ENCODE measurements at regions not wholly inside any gene's neighbourhood (a gene's known extent, or its start where the extent isn't known, plus 50 kb on each side); places are given as distances from the start of the nearest gene placed in this dataset.
"Not testable (repeated sequence)": the region's sequence is repeated elsewhere in the genome, so short reads cannot be mapped to it uniquely, and the experiment has no call there.

GRCh38 chr2:94594019-94594836 is 277.0 kb upstream of the TEKT4 start:
- WGBS (ENCODE audit: insufficient coverage), result 91% methylated on average over 7 of the region's 12 CpGs
- H3K4me1 ChIP-seq (ENCODE audit: control extremely low read depth in 1 of 4, control insufficient read depth in 4 of 4, insufficient read depth in 4 of 4, low read length in 3 of 4); H3K4me3 ChIP-seq (ENCODE audit: control insufficient read depth in 1 of 7, extremely low read depth in 1 of 7, insufficient read depth in 4 of 7, low read depth in 2 of 7, low read length in 6 of 7); H3K36me3 ChIP-seq (ENCODE audit: control insufficient read depth in 4 of 4, insufficient read depth in 4 of 4, low read length in 3 of 4); CTCF ChIA-PET; H3K27me3 ChIP-seq (replicated peaks in 2 of 5; ENCODE audit: control insufficient read depth in 4 of 5, insufficient read depth in 5 of 5, low read length in 4 of 5); POLR2A ChIA-PET; H3K27ac ChIP-seq (ENCODE audit: insufficient read depth in 1 of 2, low read depth in 1 of 2, low read length in 2 of 2, poor library complexity in 1 of 2, severe bottlenecking in 2 of 2); H3K9me3 ChIP-seq (ENCODE audit: control extremely low read depth in 1 of 5, control insufficient read depth in 4 of 5, insufficient read depth in 2 of 5, low read depth in 1 of 5, low read length in 4 of 5); DNase-seq: not testable (repeated sequence)

- H3K27ac ChIP-seq (ENCODE audit: insufficient read depth in 1 of 2, low read depth in 1 of 2, low read length in 2 of 2, poor library complexity in 1 of 2, severe bottlenecking in 2 of 2); H3K27me3 ChIP-seq (replicated peaks in 2 of 5; ENCODE audit: control insufficient read depth in 4 of 5, insufficient read depth in 5 of 5, low read length in 4 of 5); POLR2A ChIA-PET; H3K9me3 ChIP-seq (ENCODE audit: control extremely low read depth in 1 of 5, control insufficient read depth in 4 of 5, insufficient read depth in 2 of 5, low read depth in 1 of 5, low read length in 4 of 5); H3K4me3 ChIP-seq (ENCODE audit: control insufficient read depth in 1 of 7, extremely low read depth in 1 of 7, insufficient read depth in 4 of 7, low read depth in 2 of 7, low read length in 6 of 7); H3K36me3 ChIP-seq (ENCODE audit: control insufficient read depth in 4 of 4, insufficient read depth in 4 of 4, low read length in 3 of 4); H3K4me1 ChIP-seq (ENCODE audit: control extremely low read depth in 1 of 4, control insufficient read depth in 4 of 4, insufficient read depth in 4 of 4, low read length in 3 of 4); DNase-seq; CTCF ChIA-PET: not testable (repeated sequence)
- 93% methylated on average over 5 of the region's 6 CpGs for WGBS (ENCODE audit: insufficient coverage)
These were observed 275.3 kb upstream of the TEKT4 start for GRCh38 chr2:94595956-94596355.

- H3K36me3 ChIP-seq (ENCODE audit: control insufficient read depth in 4 of 4, insufficient read depth in 4 of 4, low read length in 3 of 4); CTCF ChIA-PET; H3K4me3 ChIP-seq (ENCODE audit: control insufficient read depth in 1 of 7, extremely low read depth in 1 of 7, insufficient read depth in 4 of 7, low read depth in 2 of 7, low read length in 6 of 7); H3K27ac ChIP-seq (ENCODE audit: insufficient read depth in 1 of 2, low read depth in 1 of 2, low read length in 2 of 2, poor library complexity in 1 of 2, severe bottlenecking in 2 of 2); H3K27me3 ChIP-seq (replicated peaks in 2 of 5; ENCODE audit: control insufficient read depth in 4 of 5, insufficient read depth in 5 of 5, low read length in 4 of 5); POLR2A ChIA-PET; DNase-seq; H3K9me3 ChIP-seq (ENCODE audit: control extremely low read depth in 1 of 5, control insufficient read depth in 4 of 5, insufficient read depth in 2 of 5, low read depth in 1 of 5, low read length in 4 of 5); H3K4me1 ChIP-seq (ENCODE audit: control extremely low read depth in 1 of 4, control insufficient read depth in 4 of 4, insufficient read depth in 4 of 4, low read length in 3 of 4): not testable (repeated sequence)
- WGBS (ENCODE audit: insufficient coverage), result 88% methylated on average over 4 of the region's 9 CpGs
These were observed 273.0 kb upstream of the TEKT4 start for GRCh38 chr2:94598075-94598713.

- POLR2A ChIA-PET; H3K9me3 ChIP-seq (ENCODE audit: control extremely low read depth in 1 of 5, control insufficient read depth in 4 of 5, insufficient read depth in 2 of 5, low read depth in 1 of 5, low read length in 4 of 5): not testable (repeated sequence)
- WGBS (ENCODE audit: insufficient coverage), result no CpG with 5 or more reads among the region's 4 CpGs
These were observed 270.3 kb upstream of the TEKT4 start for GRCh38 chr2:94600929-94601328.

GRCh38 chr2:94602466-94602865 is 268.8 kb upstream of the TEKT4 start:
- POLR2A ChIA-PET, result no interaction called here

More at GRCh38 chr2:94600929-94601328, 270.3 kb upstream of the TEKT4 start:
- H3K27ac ChIP-seq (ENCODE audit: insufficient read depth in 1 of 2, low read depth in 1 of 2, low read length in 2 of 2, poor library complexity in 1 of 2, severe bottlenecking in 2 of 2); DNase-seq; H3K36me3 ChIP-seq (ENCODE audit: control insufficient read depth in 4 of 4, insufficient read depth in 4 of 4, low read length in 3 of 4); H3K4me1 ChIP-seq (ENCODE audit: control extremely low read depth in 1 of 4, control insufficient read depth in 4 of 4, insufficient read depth in 4 of 4, low read length in 3 of 4); H3K27me3 ChIP-seq (replicated peaks in 2 of 5; ENCODE audit: control insufficient read depth in 4 of 5, insufficient read depth in 5 of 5, low read length in 4 of 5); H3K4me3 ChIP-seq (ENCODE audit: control insufficient read depth in 1 of 7, extremely low read depth in 1 of 7, insufficient read depth in 4 of 7, low read depth in 2 of 7, low read length in 6 of 7); CTCF ChIA-PET: not testable (repeated sequence)

GRCh38 chr2:94622113-94622618 is 249.1 kb upstream of the TEKT4 start:
- DNase-seq, result no peak
- no peak overlapping the region for H3K27ac ChIP-seq (ENCODE audit: insufficient read depth in 1 of 2, low read depth in 1 of 2, low read length in 2 of 2, poor library complexity in 1 of 2, severe bottlenecking in 2 of 2)
- H3K27me3 ChIP-seq (replicated peaks in 2 of 5; ENCODE audit: control insufficient read depth in 4 of 5, insufficient read depth in 5 of 5, low read length in 4 of 5), result peaks cover 0 to 14% (median 0%) of the 10 kb centered on the region in 5 experiments
- H3K4me1 ChIP-seq (ENCODE audit: control extremely low read depth in 1 of 4, control insufficient read depth in 4 of 4, insufficient read depth in 4 of 4, low read length in 3 of 4), result no peaks in the 10 kb centered on the region
- 49% methylated on average over 35 of the region's 39 CpGs for WGBS (ENCODE audit: insufficient coverage)
- ChIA-PET CTCF (no interaction called here), POLR2A (no interaction called here)
- no peak overlapping the region for H3K4me3 ChIP-seq (ENCODE audit: control insufficient read depth in 1 of 7, extremely low read depth in 1 of 7, insufficient read depth in 4 of 7, low read depth in 2 of 7, low read length in 6 of 7)
- H3K36me3 ChIP-seq (ENCODE audit: control insufficient read depth in 4 of 4, insufficient read depth in 4 of 4, low read length in 3 of 4), result no peaks in the 10 kb centered on the region
- no peaks in the 10 kb centered on the region for H3K9me3 ChIP-seq (ENCODE audit: control extremely low read depth in 1 of 5, control insufficient read depth in 4 of 5, insufficient read depth in 2 of 5, low read depth in 1 of 5, low read length in 4 of 5)

More at GRCh38 chr2:94602466-94602865, 268.8 kb upstream of the TEKT4 start:
- 94% methylated on average over 5 of the region's 7 CpGs for WGBS (ENCODE audit: insufficient coverage)
- no peaks in the 10 kb centered on the region for H3K27me3 ChIP-seq (replicated peaks in 2 of 5; ENCODE audit: control insufficient read depth in 4 of 5, insufficient read depth in 5 of 5, low read length in 4 of 5)
- DNase-seq, result no peak
- no peak overlapping the region for H3K4me3 ChIP-seq (ENCODE audit: control insufficient read depth in 1 of 7, extremely low read depth in 1 of 7, insufficient read depth in 4 of 7, low read depth in 2 of 7, low read length in 6 of 7)
- no peaks in the 10 kb centered on the region for H3K4me1 ChIP-seq (ENCODE audit: control extremely low read depth in 1 of 4, control insufficient read depth in 4 of 4, insufficient read depth in 4 of 4, low read length in 3 of 4)
- no peaks in the 10 kb centered on the region for H3K36me3 ChIP-seq (ENCODE audit: control insufficient read depth in 4 of 4, insufficient read depth in 4 of 4, low read length in 3 of 4)
- CTCF ChIA-PET, result no interaction called here
- no peak overlapping the region for H3K27ac ChIP-seq (ENCODE audit: insufficient read depth in 1 of 2, low read depth in 1 of 2, low read length in 2 of 2, poor library complexity in 1 of 2, severe bottlenecking in 2 of 2)
- H3K9me3 ChIP-seq (ENCODE audit: control extremely low read depth in 1 of 5, control insufficient read depth in 4 of 5, insufficient read depth in 2 of 5, low read depth in 1 of 5, low read length in 4 of 5), result no peaks in the 10 kb centered on the region

- CTCF ChIA-PET; H3K4me3 ChIP-seq (ENCODE audit: control insufficient read depth in 1 of 7, extremely low read depth in 1 of 7, insufficient read depth in 4 of 7, low read depth in 2 of 7, low read length in 6 of 7); DNase-seq; H3K9me3 ChIP-seq (ENCODE audit: control extremely low read depth in 1 of 5, control insufficient read depth in 4 of 5, insufficient read depth in 2 of 5, low read depth in 1 of 5, low read length in 4 of 5); POLR2A ChIA-PET; H3K36me3 ChIP-seq (ENCODE audit: control insufficient read depth in 4 of 4, insufficient read depth in 4 of 4, low read length in 3 of 4); H3K27me3 ChIP-seq (replicated peaks in 2 of 5; ENCODE audit: control insufficient read depth in 4 of 5, insufficient read depth in 5 of 5, low read length in 4 of 5); H3K27ac ChIP-seq (ENCODE audit: insufficient read depth in 1 of 2, low read depth in 1 of 2, low read length in 2 of 2, poor library complexity in 1 of 2, severe bottlenecking in 2 of 2); H3K4me1 ChIP-seq (ENCODE audit: control extremely low read depth in 1 of 4, control insufficient read depth in 4 of 4, insufficient read depth in 4 of 4, low read length in 3 of 4): not testable (repeated sequence)
- WGBS (ENCODE audit: insufficient coverage), result no CpG with 5 or more reads among the region's 1 CpG
These were observed 242.3 kb upstream of the TEKT4 start for GRCh38 chr2:94628953-94629352.
